Natural killer cell treated with Interleukin-12 subunit alpha and Interleukin-12 subunit beta and Interleukin-15 and Interleukin-18, amount 100 ng/mL, for 72 hours (primary cell): ENCODE measurements at regions not wholly inside any gene's neighbourhood (a gene's known extent, or its start where the extent isn't known, plus 50 kb on each side); places are given as distances from the start of the nearest gene placed in this dataset.

Source experiments
- ATAC-seq, 2 donors: fragments of 150-1000 bp; cut with Tn5 transposase in 1 of 2; sonication (Bioruptor Pico), chemical (Tn5 transposase) in 1 of 2; 2 replicates each; pipeline ENCODE4 v1.10.0; 2021
- DNase-seq: peaks from one replicate; pipeline ENCODE4 v3.0.0; 2022; ENCODE audit warnings: low spot score
- H3K27ac Mint-ChIP-seq, 2 donors: 1 replicate in 1 of 2; 2 replicates in 1 of 2; pipeline ENCODE4 v1.8.0; 2022; ENCODE audit warnings: mixed read lengths in 2 of 2, mild to moderate bottlenecking in 1 of 2, moderate library complexity in 1 of 2
- H3K27me3 Mint-ChIP-seq, 2 donors: 1 replicate in 1 of 2; 2 replicates in 1 of 2; pipeline ENCODE4 v1.8.0; 2022; ENCODE audit warnings: mixed read lengths in 2 of 2
- H3K36me3 Mint-ChIP-seq: one replicate; pipeline ENCODE4 v1.8.0; 2022; ENCODE audit warnings: mixed read lengths
- H3K4me1 Mint-ChIP-seq, 2 donors: 1 replicate in 1 of 2; 2 replicates in 1 of 2; pipeline ENCODE4 v1.8.0; 2022; ENCODE audit warnings: low read depth in 2 of 2, mixed read lengths in 2 of 2, mild to moderate bottlenecking in 1 of 2
- H3K4me3 Mint-ChIP-seq: one replicate; pipeline ENCODE4 v1.8.0; 2022; ENCODE audit warnings: mixed read lengths
- H3K9me3 Mint-ChIP-seq: 2 replicates; pipeline ENCODE4 v1.8.0; 2022; ENCODE audit warnings: mixed read lengths

DNA sequence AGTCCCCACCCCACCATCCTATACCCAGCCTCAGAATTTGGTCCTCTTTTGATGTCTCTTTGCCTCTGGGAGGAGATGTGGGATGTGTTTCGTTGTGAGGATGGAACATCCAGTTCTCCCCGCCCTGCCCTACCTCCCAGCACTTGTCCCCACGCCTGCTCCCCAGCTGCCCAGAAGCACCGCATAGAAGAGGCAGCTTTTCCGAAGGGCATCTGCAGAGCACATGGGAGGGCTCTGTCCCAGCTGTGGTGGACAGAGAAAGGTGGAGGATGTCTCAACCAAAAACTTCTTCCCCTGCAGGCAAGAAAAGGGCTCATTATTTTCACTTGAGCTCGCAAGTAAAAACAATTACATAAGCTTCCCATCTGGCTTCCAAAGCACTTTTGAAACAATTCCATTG, 302.6 kb downstream of the PCNX1 start:
- peaks cover 3% of the 10 kb centered on the region for H3K9me3 Mint-ChIP-seq
- H3K27ac Mint-ChIP-seq, result no peak overlapping the region
- H3K36me3 Mint-ChIP-seq, result no peaks in the 10 kb centered on the region
- DNase-seq, result peak; percentile 3
- no peak for ATAC-seq
- H3K27me3 Mint-ChIP-seq, result peaks cover 0 to 4% of the 10 kb centered on the region in 2 donors
- H3K4me1 Mint-ChIP-seq, result no peaks in the 10 kb centered on the region
- H3K4me3 Mint-ChIP-seq, result no peak overlapping the region

DNA sequence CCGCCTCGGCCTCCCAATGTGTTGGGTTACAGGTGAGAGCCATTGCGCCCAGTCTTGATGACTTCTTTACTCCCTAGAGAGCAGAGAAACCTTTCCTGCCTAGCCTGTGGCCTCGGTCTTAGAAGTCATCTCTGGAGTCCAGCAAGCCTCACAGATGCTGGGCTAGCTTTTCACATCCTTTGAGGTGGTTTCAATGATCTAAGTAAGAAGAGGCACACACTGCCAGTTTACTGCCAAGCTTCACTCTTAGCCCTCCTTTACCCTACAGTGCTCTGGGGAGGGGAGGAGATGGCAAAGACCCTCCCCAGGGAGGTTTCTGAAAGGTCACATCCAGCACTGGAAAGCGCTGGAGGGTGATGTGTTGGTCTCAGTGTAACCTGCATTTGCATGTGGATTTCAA, 304.8 kb downstream of the PCNX1 start:
- no peak for DNase-seq
- no peak overlapping the region for H3K27ac Mint-ChIP-seq
- H3K4me3 Mint-ChIP-seq, result no peak overlapping the region
- H3K36me3 Mint-ChIP-seq, result no peaks in the 10 kb centered on the region
- H3K4me1 Mint-ChIP-seq, result no peaks in the 10 kb centered on the region
- no peak for ATAC-seq
- H3K9me3 Mint-ChIP-seq, result no peaks in the 10 kb centered on the region
- peaks cover 0 to 4% of the 10 kb centered on the region in 2 donors for H3K27me3 Mint-ChIP-seq

- peaks cover 0 to 2% of the 10 kb centered on the region in 2 donors for H3K27me3 Mint-ChIP-seq
- no peaks in the 10 kb centered on the region for H3K9me3 Mint-ChIP-seq
- H3K27ac Mint-ChIP-seq, result peak overlapping the region in 1 of 2 donors; percentile 53
- ATAC-seq (no peak), DNase-seq (peak; percentile 49)
- no peaks in the 10 kb centered on the region for H3K36me3 Mint-ChIP-seq
- H3K4me3 Mint-ChIP-seq, result no peak overlapping the region
- H3K4me1 Mint-ChIP-seq, result peaks cover under 1% of the 10 kb centered on the region in 2 donors
Measured at GRCh38 chr14:71212683-71213107, 305.4 kb downstream of the PCNX1 start.

GRCh38 chr14:71214241-71214640, 307.0 kb downstream of the PCNX1 start:
- H3K36me3 Mint-ChIP-seq, result no peaks in the 10 kb centered on the region
- DNase-seq, result no peak
- ATAC-seq, result no peak
- H3K4me1 Mint-ChIP-seq, result peaks cover 14 to 15% of the 10 kb centered on the region in 2 donors
- H3K9me3 Mint-ChIP-seq, result no peaks in the 10 kb centered on the region
- no peak overlapping the region for H3K4me3 Mint-ChIP-seq
- H3K27me3 Mint-ChIP-seq, result peaks cover 0 to 2% of the 10 kb centered on the region in 2 donors
- H3K27ac Mint-ChIP-seq, result no peak overlapping the region

DNA sequence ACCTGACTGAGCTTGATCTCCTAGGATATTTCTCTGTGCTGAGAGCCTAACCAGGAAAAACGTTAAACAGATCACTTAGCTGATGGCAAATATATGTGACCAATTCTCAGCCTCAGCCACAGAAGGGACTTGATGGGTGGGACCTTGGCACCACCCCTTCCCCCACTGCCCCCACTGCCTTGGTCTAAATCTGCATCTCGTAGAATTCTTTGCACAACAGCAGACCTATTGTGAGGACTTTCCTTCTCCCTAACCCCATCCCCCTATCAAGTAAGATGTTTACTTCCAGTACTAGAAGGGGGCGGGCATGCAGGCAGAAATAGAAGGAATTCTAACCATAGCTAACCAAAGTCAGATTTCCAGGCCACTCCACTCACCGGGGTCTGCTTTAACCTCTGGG, 313.2 kb downstream of the PCNX1 start:
- no peaks in the 10 kb centered on the region for H3K9me3 Mint-ChIP-seq
- ATAC-seq (no peak), DNase-seq (no peak)
- no peaks in the 10 kb centered on the region for H3K36me3 Mint-ChIP-seq
- no peak overlapping the region for H3K27ac Mint-ChIP-seq
- H3K4me3 Mint-ChIP-seq, result no peak overlapping the region
- no peaks in the 10 kb centered on the region for H3K27me3 Mint-ChIP-seq
- H3K4me1 Mint-ChIP-seq, result peaks cover 16 to 25% of the 10 kb centered on the region in 2 donors

DNA sequence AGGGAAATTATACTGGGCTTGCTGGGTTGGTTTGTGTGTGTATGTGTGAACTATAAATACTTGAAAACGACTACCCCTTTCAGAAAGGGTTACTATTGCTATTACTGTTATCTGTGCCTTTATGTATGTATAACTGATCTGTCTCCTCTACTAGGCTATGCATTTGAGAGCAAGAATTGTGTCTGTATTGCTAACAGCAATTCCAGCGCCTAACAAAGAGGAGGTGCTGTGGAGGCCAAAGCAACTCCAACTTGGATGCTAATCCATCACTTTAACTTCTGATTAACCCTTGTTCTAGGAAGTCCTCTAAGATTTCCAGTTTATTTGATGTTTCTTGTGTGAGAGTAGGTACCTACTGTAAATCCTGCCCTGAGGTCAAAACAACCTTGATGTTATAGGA, 313.9 kb downstream of the PCNX1 start:
- Mint-ChIP-seq H3K4me3 (no peak overlapping the region), H3K36me3 (no peaks in the 10 kb centered on the region), H3K9me3 (no peaks in the 10 kb centered on the region), H3K27ac (no peak overlapping the region), H3K27me3 (no peaks in the 10 kb centered on the region), H3K4me1 (peaks cover 16 to 25% of the 10 kb centered on the region in 2 donors)
- DNase-seq, result no peak
- no peak for ATAC-seq

GRCh38 chr14:71225113-71225512, 317.9 kb downstream of the PCNX1 start:
- ATAC-seq (no peak), DNase-seq (no peak)
- Mint-ChIP-seq H3K27me3 (no peaks in the 10 kb centered on the region), H3K9me3 (no peaks in the 10 kb centered on the region), H3K4me1 (peaks cover 10 to 22% of the 10 kb centered on the region in 2 donors), H3K27ac (no peak overlapping the region), H3K36me3 (no peaks in the 10 kb centered on the region), H3K4me3 (no peak overlapping the region)

- no peaks in the 10 kb centered on the region for H3K27me3 Mint-ChIP-seq
- no peaks in the 10 kb centered on the region for H3K9me3 Mint-ChIP-seq
- H3K4me1 Mint-ChIP-seq, result peaks cover 10 to 16% of the 10 kb centered on the region in 2 donors
- DNase-seq, result no peak
- H3K36me3 Mint-ChIP-seq, result no peaks in the 10 kb centered on the region
- no peak for ATAC-seq
- H3K27ac Mint-ChIP-seq, result peak overlapping the region in 1 of 2 donors; percentile 33
- no peak overlapping the region for H3K4me3 Mint-ChIP-seq
Measured at GRCh38 chr14:71228711-71229110, 321.5 kb downstream of the PCNX1 start.

- DNase-seq (no peak), ATAC-seq (peak in 1 of 2 donors; percentile 49)
- H3K4me3 Mint-ChIP-seq, result no peak overlapping the region
- H3K27ac Mint-ChIP-seq, result peak overlapping the region in 1 of 2 donors; percentile 56
- H3K9me3 Mint-ChIP-seq, result no peaks in the 10 kb centered on the region
- H3K4me1 Mint-ChIP-seq, result peaks cover 10 to 16% of the 10 kb centered on the region in 2 donors
- H3K27me3 Mint-ChIP-seq, result no peaks in the 10 kb centered on the region
- no peaks in the 10 kb centered on the region for H3K36me3 Mint-ChIP-seq
Measured at GRCh38 chr14:71229875-71230274, 322.6 kb downstream of the PCNX1 start.

DNA sequence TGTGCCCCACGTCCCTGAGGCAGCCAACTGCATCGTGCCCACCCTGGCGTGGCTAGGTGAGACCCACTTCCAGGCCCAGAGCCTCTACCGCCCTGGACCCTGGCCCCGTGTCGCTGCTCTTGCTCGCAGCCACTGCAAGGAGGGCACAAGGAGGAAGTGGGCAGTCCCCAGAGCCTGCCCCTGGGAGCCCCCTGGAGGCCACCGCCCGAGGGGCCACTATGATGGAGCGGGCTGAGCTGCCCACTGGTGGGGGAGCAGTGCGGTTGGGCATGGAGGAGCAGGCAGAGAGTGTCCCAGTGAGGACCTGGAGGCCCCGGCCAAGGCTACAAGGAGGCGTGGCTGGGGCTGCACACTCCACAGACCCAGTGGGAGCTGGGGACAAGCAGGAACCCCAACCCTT, 323.6 kb downstream of the PCNX1 start:
- Mint-ChIP-seq H3K27me3 (no peaks in the 10 kb centered on the region), H3K9me3 (no peaks in the 10 kb centered on the region), H3K4me3 (no peak overlapping the region), H3K4me1 (peaks cover 10 to 16% of the 10 kb centered on the region in 2 donors), H3K36me3 (no peaks in the 10 kb centered on the region), H3K27ac (peak overlapping the region in 1 of 2 donors; percentile 57)
- DNase-seq (no peak), ATAC-seq (no peak)

- H3K27me3 Mint-ChIP-seq, result no peaks in the 10 kb centered on the region
- H3K27ac Mint-ChIP-seq, result peak overlapping the region in 1 of 2 donors; percentile 68
- peak; percentile 62 for DNase-seq
- H3K4me1 Mint-ChIP-seq, result peaks cover 10 to 16% of the 10 kb centered on the region in 2 donors
- no peaks in the 10 kb centered on the region for H3K36me3 Mint-ChIP-seq
- H3K4me3 Mint-ChIP-seq, result no peak overlapping the region
- no peaks in the 10 kb centered on the region for H3K9me3 Mint-ChIP-seq
- peak; percentile 73 to 83 for ATAC-seq
Measured at GRCh38 chr14:71231521-71232393, 324.5 kb downstream of the PCNX1 start.

GRCh38 chr14:71232506-71232905, 325.2 kb downstream of the PCNX1 start:
- H3K27ac Mint-ChIP-seq, result no peak overlapping the region
- H3K4me1 Mint-ChIP-seq, result peaks cover 10 to 16% of the 10 kb centered on the region in 2 donors
- no peaks in the 10 kb centered on the region for H3K9me3 Mint-ChIP-seq
- no peak for ATAC-seq
- H3K4me3 Mint-ChIP-seq, result no peak overlapping the region
- no peaks in the 10 kb centered on the region for H3K36me3 Mint-ChIP-seq
- DNase-seq, result no peak
- H3K27me3 Mint-ChIP-seq, result no peaks in the 10 kb centered on the region

DNA sequence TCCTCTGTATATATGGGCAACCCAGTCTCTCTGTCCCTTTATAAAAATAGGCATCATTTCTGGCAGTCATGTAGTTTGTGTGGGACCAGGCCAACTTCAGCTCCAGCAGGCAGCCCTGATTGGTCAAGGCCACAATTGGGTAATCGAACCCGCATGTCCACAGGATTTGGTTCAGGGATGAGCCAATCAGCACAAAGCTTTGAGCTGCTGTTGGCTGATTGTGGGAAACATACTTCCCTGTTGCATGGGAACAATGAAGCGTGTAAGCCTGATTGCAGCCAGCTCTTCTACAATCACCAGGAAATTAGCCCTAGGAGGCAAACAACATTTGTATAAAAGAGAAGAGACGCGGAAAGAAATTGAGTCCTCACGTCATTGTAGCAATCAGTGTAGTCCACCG, 328.6 kb downstream of the PCNX1 start:
- H3K4me1 Mint-ChIP-seq, result peaks cover 0 to 8% of the 10 kb centered on the region in 2 donors
- no peaks in the 10 kb centered on the region for H3K27me3 Mint-ChIP-seq
- H3K36me3 Mint-ChIP-seq, result no peaks in the 10 kb centered on the region
- ATAC-seq (no peak), DNase-seq (no peak)
- no peak overlapping the region for H3K27ac Mint-ChIP-seq
- H3K9me3 Mint-ChIP-seq, result no peaks in the 10 kb centered on the region
- no peak overlapping the region for H3K4me3 Mint-ChIP-seq

- no peak for ATAC-seq
- no peaks in the 10 kb centered on the region for H3K9me3 Mint-ChIP-seq
Measured at GRCh38 chr14:71236487-71236886, 329.2 kb downstream of the PCNX1 start.

More at GRCh38 chr14:71236487-71236886, 329.2 kb downstream of the PCNX1 start:
- Mint-ChIP-seq H3K27ac (no peak overlapping the region), H3K27me3 (no peaks in the 10 kb centered on the region), H3K4me3 (no peak overlapping the region), H3K4me1 (peaks cover 0 to 8% of the 10 kb centered on the region in 2 donors), H3K36me3 (no peaks in the 10 kb centered on the region)
- no peak for DNase-seq
